HG03196 (cell line): ENCODE measurements at regions not wholly inside any gene's neighbourhood (a gene's known extent, or its start where the extent isn't known, plus 50 kb on each side); places are given as distances from the start of the nearest gene placed in this dataset.
"Not testable (repeated sequence)": the region's sequence is repeated elsewhere in the genome, so short reads cannot be mapped to it uniquely, and the experiment has no call there.

Experiments
- ATAC-seq: cut with Tn5 transposase; IDR thresholded peaks from one replicate; pipeline ENCODE4 v1.9.1; 2021; ENCODE audit not compliant: unreplicated experiment

DNA sequence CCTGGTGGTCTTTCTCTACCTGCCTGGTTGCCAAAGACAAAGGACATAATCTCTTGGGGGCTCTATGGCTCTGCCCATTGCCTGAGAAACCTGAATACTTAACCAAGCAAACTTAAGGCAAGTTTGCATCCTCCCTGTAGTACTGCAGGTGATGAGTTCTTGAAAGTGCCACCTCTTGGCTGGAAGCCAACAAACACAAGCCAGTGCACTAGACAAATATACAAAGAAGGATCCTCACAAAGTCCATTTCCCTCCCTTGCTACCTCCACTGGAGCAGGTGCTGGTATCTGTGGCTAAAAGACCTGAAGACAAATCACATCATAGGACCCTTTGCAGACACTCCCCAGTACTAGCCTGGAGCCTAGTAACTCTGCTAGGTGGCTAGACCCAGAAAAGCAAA is 772.3 kb downstream of the SI start:
- no peak for ATAC-seq

DNA sequence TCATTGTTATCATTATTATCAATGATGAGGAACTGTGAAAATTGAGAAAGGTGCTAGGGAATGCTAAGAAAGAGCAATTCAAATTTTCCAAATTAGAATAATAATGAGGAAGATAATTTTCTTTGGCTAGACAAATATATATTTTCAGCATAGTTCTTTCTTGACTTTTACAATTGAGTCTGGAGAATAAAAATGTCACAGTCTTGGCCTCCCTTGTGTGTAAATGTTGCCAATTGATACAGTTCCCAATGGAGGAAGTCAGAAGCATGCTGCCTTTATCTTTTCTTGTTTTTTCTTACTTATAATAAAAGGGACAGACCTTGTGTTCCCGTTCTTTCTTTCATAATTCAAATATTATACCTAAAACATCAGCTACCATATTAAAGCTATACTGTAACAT is 774.4 kb downstream of the SI start:
- no peak for ATAC-seq

- ATAC-seq: no peak
Observed at GRCh38 chr3:164302622-164303021, 775.7 kb downstream of the SI start.

DNA sequence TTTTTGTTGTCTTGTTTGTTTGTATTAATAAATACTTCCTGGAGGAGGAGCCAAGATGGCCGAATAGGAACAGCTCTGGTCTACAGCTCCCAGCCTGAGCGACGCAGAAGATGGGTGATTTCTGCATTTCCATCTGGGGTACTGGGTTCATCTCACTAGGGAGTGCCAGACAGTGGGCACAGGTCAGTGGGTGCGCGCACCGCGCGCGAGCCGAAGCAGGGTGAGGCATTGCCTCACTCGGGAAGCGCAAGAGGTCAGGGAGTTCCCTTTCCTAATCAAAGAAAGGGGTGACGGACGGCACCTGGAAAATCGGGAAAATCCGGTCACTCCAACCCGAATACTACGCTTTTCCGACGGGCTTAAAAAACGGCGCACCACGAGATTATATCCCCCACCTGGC is 786.8 kb downstream of the SI start:
- ATAC-seq: not testable (repeated sequence)

GRCh38 chr3:164278550-164278949 is 799.7 kb downstream of the SI start:
- no peak for ATAC-seq

- ATAC-seq: no peak
Observed at GRCh38 chr3:164267053-164267452, 811.2 kb downstream of the SI start.

DNA sequence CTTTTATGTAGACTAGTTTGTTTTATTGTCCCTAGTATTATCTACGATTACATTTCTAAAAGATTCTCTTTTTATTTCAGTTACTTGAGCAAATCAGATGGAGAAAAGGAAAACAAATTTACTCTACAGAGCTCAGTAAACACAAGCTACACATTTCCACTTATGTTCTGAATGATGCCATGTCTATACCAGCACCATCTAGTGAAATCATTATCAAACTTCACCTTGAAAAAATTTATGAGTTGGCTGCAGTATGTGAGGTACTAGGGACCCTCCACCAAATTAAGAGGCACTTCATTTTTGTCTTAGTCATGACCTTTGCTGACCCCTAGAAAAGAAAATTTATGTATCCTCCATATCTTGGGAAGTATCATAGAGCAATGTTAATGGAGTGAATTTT is 827.4 kb downstream of the SI start:
- no peak for ATAC-seq

DNA sequence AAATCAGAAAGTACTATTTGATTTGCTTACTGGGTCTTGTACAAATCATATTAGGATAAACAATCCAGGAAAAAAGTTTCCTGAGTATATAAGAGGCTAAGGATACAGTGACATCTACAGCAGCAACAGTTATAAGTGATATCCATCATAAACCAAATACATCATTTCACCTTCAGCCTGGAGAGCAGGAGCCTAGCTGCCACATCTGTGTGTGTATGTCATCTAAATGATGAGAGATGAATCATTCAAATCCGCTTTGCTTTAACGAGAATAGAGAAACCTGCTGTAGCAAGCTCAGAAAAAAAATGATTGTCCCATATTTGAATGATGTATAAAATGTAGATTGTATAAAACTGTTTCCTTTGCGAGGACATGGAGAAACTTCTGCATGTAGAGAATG is 841.4 kb downstream of the SI start:
- no peak for ATAC-seq

DNA sequence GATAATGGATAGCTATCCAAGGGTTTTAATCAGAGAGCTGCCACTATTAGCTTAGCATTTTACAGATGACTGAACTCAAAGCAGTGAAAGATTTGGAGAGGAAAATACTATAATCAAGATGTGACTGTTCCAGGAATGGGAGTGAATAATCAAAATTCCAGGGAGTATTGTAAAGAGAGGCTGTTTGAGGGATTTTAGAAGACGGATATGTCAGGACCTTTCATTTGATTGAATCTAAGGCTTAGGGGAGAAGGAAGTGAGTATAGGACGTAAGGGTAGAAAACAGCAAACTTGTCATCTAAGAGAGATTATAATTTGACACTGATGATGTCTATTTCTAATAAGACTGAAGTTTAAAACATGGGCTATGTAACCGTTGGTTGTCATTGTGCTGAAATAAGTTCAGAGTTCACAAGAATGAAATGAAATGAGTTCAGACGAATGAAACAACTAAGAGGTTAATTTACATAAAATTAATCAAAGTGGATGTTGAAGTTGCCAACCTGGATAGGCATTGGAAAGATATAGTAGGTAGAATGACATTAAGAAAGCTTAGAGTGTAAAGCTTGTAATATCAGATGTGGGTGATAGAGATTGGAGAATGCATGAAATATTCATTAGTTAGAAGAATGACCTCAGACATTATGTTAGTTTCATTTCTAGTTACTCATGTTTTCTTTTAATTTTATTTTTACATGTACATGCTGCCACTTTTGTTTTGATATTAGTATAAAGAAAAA is 842.8 kb downstream of the SI start:
- ATAC-seq: no peak

DNA sequence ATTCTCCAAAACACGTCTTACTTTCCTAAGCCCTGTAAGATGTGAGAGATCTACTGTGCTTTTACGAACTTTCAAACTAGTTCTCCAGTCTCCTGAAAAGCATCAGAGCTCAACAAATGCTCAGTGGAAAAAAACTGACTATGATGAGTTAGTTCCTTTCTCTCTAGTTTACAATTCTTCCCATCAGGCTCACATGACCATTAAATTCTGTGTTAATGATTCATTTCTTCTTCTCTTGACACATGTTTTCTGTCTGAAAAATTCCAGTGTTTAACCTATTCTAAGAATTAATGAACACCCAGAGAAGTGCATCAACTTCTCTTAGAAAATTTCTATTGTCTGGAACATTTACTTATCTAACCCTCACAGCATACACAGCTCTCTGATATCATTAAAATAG is 844.3 kb downstream of the SI start:
- no peak for ATAC-seq

GRCh38 chr3:164231718-164232117 is 846.6 kb downstream of the SI start:
- no peak for ATAC-seq

- no peak for ATAC-seq
Observed at GRCh38 chr3:164230385-164231094, 847.8 kb downstream of the SI start.

DNA sequence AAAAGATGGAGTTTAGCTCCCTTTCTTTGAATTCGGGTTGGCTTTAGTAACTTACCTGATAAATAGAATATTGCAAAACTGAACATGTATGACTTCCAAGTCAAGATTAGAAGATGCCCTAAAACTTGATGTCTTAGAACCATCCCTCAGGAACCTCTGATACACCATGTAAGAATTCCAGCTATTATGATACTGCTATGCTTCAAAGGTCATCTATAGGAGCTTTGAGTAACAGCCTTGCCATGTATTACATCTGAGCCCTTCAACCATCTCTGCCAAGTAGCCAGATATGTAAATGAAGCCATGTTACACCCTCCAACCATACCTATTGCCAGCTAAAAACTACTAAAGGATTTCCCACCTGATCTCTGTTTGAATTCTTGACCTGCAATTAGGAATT is 854.2 kb downstream of the SI start:
- no peak for ATAC-seq

- no peak for ATAC-seq
Observed at GRCh38 chr3:164222197-164222596, 856.1 kb downstream of the SI start.

- no peak for ATAC-seq
Observed at GRCh38 chr3:164221297-164221696, 857.0 kb downstream of the SI start.

- no peak for ATAC-seq
Observed at GRCh38 chr3:164209363-164209762, 868.9 kb downstream of the SI start.

- no peak for ATAC-seq
Observed at GRCh38 chr3:164208821-164209220, 869.5 kb downstream of the SI start.

GRCh38 chr3:164208048-164208447 is 870.2 kb downstream of the SI start:
- no peak for ATAC-seq

DNA sequence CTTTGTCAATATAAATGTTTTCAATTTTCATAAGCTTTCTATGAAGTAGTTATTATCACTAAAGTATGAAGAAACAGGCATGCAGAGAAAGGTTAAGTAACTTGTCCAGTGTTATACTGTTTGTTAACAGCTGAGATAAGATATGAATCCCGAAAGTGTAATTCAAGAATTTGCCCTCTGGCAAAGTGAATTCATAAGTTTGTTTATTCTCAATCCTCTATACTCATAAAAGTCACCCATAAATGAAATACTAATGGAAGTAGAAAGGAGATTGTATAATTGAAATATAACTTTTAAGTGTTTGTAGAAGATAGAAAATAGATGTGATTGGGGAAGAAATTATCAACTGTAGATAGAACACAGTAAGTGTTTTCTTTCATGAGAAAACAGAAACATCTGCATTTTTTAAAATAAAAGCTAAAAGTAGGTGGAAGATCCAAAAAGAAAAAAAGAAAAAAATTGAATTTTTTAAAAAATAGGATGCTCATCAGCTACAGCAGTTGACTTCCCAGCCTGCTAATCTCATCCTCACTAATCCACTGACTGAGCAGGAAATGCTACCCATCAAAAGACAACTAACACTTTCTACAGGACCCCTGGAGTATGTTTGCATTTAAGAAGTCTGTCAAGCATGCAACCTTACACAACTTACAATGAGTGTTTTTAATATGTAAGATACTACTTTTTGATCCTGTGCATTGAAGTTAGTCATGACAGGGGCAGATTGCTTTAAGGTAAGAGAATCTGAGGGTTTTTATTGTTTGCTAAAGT is 878.1 kb downstream of the SI start:
- no peak for ATAC-seq

- ATAC-seq: no peak
Observed at GRCh38 chr3:164196477-164196876, 881.8 kb downstream of the SI start.

DNA sequence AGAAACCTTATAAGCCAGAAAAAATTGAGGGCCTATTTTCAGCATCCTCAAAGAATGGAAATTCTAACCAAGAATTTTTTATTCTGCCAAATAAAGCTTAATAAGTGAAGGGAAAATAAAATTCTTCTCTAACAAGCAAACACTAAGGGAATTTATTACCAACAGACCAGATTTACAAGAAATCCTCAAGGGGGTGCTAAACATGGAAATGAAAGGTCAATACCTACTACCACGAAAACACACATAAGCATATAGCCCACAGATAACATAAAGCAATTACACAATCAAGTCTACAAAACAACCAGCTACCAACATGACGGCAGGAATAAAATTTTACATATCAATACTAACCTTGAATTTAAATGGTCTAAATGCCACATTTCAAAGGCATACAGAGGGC is 883.5 kb downstream of the SI start:
- no peak for ATAC-seq

DNA sequence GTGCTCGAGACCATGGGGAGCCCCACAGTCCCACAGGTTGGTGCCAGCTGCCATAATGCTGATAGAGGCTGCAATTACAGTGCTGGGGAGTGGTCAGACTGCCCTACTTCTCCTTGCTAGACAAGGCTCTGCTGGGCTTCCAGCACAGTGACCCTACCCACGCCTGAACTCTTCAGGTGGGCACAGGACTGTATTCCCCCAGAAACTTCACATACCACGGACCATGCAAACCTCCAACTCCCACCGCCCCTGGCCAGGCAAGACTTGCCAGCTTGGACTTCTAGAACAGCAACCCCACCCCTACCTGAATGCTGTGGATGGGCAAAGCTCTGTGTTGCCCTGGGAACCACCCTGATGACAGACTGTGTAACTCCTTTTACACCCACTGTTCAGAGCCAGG is 885.3 kb downstream of the SI start:
- ATAC-seq: no peak
